HFF-Myc (cell line): ENCODE measurements at regions not wholly inside any gene's neighbourhood (a gene's known extent, or its start where the extent isn't known, plus 50 kb on each side); places are given as distances from the start of the nearest gene placed in this dataset.

Experiments
- DNase-seq: peaks from one replicate; pipeline ENCODE4 v3.0.0-alpha.2; 2011; ENCODE audit warnings: low read depth; ENCODE audit errors: extremely low read depth
- H3K4me3 ChIP-seq: replicated peaks from 2 replicates; pipeline ENCODE4 v1.5.1; 2011; ENCODE audit warnings: low read depth, mild to moderate bottlenecking, control low read depth, low read length
- CTCF ChIP-seq: IDR thresholded peaks from 2 replicates; pipeline ENCODE4 v1.5.1; 2012; ENCODE audit warnings: mild to moderate bottlenecking, low read depth, low read length, control low read depth; ENCODE audit errors: missing control alignments

GRCh38 chrX:16394290-16394689 is 227.0 kb downstream of the MAGEB17 start:
- no peak overlapping the region for H3K4me3 ChIP-seq
- no peak for DNase-seq
- TF ChIP-seq CTCF: no peak

GRCh38 chrX:16403808-16404207 is 236.5 kb downstream of the MAGEB17 start:
- DNase-seq: no peak
- TF ChIP-seq CTCF: no peak
- H3K4me3 ChIP-seq: no peak overlapping the region

- no peak for TF ChIP-seq CTCF
- H3K4me3 ChIP-seq: no peak overlapping the region
- no peak for DNase-seq
Measured at GRCh38 chrX:16416588-16416987, 233.4 kb upstream of the S100G start.

- no peak overlapping the region for H3K4me3 ChIP-seq
- DNase-seq: no peak
- no peak for TF ChIP-seq CTCF
Measured at GRCh38 chrX:16418650-16419049, 231.3 kb upstream of the S100G start.

GRCh38 chrX:16427668-16428067 is 222.3 kb upstream of the S100G start:
- TF ChIP-seq CTCF: no peak
- DNase-seq: no peak
- H3K4me3 ChIP-seq: no peak overlapping the region

GRCh38 chrX:16429406-16429805 is 220.6 kb upstream of the S100G start:
- no peak for TF ChIP-seq CTCF
- DNase-seq: no peak
- no peak overlapping the region for H3K4me3 ChIP-seq

GRCh38 chrX:16431266-16431665 is 218.7 kb upstream of the S100G start:
- no peak for TF ChIP-seq CTCF
- DNase-seq: no peak
- H3K4me3 ChIP-seq: no peak overlapping the region
